Activated gamma-delta T cell treated with Interleukin-2 at 50 U/mL for 16 hours (primary cell): ENCODE measurements at regions not wholly inside any gene's neighbourhood (a gene's known extent, or its start where the extent isn't known, plus 50 kb on each side); places are given as distances from the start of the nearest gene placed in this dataset.

Source experiments
- DNase-seq: peaks from one replicate; pipeline ENCODE4 v3.0.0-alpha.2; 2020

DNA sequence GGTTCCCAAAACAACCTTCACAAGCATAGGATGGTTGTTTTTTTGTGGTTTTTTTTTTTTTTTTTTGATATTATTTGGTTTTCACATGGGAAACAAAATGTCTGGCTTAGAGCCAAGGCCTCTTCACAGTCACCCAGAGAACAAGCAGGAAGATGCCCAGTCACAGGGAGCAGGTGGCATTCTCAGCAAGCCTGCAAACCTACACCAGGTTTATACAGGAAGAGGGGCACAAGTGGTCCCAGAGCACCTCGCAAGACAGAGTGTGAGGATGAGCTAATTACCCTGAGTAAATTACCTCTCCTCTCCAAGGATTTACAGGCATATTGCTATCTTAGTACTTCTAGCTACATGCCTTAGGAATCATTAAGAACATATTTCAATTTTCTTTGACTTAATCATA is 1375.6 kb downstream of the EFNB2 start:
- no peak for DNase-seq

DNA sequence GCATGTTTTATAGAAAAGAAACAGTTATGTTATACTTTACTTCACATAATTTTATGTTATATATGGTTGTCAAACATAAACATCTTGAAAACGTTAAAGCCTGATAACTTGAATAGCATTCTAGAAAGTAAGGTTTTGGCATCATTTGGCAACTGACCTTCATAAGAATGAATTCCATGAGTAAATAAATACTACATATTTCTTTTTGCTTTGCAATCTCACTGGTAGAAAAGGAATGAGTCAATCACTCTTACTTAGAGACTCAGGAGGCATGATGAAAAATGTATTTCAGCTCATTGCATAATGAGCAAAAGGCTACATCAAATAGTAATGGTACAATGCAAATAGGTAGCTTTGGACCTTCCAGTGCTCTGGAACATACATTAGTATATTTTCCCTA is 1381.9 kb downstream of the EFNB2 start:
- DNase-seq: no peak

DNA sequence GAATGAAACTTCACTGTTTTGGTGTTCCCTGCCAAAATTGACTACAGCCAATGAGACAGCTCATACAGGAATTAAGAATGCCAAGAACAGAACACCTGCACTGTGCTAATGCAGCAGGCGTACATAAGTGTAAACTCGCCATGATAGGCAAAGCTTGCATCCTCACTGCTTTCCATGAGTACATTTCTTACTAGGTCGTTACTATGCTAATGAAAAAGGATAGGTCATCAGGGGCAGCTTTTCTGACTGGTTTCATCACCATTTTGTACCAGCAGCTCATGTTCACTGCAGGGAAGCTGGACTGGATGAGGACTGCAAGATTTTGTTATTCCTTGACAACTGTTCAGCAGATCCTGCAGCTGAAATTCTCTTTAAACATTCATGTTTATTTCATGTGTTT is 1383.8 kb downstream of the EFNB2 start:
- DNase-seq: no peak

DNA sequence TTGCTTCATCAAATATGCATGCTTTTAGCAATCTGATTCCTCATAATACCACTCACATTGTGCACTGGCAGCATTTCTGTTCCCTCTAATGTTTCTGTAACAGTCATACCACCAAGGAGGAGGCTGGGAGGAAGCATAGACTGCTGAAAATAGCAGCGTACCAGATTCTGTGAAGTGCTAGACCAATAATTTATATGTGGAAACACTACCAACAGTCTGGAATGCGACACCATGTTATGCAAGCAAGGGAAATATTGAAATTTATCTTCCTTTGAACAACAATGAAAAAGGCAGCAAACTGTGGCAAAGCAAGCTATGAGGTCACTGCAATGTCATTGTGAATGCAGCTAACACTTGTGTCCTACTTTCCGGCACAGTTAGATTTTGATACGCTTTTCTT is 1388.0 kb downstream of the EFNB2 start:
- no peak for DNase-seq

DNA sequence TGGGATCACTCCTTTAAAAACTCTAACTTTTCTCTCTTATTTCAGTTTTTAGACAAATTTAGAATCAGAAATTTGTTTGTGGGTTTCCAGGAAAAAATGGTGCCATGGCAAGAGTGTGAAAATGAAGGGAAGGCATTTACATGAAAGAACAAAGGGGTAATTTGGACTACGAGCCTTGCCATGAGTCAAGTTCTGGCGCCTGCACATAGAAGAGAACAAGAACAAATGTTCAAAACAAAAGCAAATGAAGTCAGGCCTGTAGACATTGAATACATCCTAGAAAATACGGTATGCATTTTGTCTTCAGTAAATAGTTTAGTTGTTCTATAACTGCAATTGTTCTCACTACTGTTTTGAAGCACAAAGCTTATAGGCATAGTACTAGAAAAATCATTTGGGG is 1390.5 kb downstream of the EFNB2 start:
- no peak for DNase-seq

DNA sequence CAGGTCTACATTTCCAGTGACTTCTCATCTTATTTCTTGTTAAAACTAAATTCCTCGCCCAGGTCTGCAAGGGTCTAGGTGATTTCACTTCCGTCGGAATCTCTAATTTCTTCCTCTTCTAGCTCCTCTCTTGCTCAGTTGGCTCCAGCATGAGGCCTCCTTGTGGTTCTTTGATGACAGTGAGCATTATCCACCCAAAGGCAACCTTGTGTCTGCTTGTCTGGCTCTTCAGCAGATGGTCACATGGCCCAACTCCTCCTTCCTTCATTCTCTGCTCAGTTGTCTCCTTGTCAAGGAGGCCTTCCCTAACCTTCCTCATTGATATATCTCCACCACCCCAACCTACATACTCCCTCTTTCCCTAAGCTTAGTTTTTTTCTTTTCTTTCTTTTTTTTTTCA is 1391.4 kb downstream of the EFNB2 start:
- no peak for DNase-seq

DNA sequence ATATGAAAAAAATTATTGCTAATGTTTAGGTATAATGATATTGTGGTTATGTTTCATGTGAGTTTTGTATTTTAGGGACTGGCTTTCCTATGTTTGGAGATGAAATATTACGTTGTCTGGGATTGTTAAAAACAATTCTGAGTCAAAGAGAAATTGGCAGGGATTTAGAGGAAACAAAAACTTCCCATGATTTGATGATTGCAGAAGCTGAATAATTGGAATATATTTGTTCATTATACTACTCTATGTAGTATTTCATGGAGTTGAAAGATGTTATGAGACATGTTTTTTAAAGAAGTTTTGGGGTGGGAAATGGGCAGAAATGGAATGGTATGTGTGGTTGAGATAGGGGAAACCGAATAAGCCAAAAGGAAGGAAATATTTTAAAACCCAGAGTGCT is 1392.9 kb downstream of the EFNB2 start:
- DNase-seq: no peak

DNA sequence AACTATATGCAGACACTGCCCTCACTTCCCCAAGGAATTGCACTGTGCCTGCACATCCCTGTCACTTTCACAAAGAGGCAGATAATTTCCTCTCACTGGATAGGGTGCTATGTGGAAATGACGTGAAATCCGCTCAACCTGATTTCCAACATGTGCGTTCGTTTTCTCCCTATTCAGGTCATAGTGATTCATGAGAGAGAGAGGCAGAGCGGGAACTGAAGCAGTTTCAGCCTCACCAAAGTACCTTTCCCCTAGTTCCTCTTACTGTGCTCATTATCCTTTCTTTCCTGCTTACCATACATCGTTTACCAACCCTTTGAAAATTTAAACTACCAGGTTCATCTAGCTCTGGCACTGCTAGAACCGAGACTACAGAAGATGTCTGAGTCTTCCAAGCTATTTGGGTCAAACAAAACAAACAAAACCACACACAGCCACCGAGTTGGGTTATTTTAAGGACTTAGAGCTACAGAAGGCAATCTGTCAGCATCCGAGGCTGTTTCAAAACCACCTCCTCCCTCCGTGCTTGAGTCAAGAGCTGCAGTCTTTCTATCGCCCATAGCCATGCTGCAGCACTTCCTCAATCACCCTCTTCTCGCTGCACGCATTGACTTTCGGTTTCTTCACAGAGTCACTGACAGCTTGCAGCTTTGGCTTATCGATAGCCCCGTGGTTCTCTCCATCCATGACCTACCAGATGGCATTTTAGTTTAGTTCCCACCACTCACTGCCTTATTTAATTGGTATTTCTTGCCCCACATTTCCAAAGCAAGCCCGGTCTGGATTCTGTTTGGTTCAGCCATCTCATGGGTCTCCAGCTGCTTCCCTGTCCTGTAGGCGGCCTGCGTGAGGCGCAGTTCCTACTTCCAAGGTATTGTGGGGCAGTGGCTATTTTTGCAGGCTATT is 1395.8 kb downstream of the EFNB2 start:
- peak; percentile 44 for DNase-seq

DNA sequence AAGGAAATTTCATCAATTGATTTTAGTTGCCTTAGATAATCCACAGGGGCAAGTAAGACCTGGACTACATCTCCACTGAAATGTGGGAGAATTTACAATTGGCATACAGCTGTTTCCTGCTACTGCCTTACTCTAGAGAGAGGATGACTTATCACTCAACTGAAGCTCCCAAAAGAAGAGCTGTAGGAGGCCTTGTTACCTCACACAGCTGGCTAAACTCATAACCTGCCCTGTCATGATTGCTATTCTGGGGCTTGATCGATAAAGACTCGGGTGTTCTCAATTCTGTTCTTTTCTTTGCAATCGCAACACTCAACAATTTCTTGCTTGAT is 1396.4 kb downstream of the EFNB2 start:
- no peak for DNase-seq

DNA sequence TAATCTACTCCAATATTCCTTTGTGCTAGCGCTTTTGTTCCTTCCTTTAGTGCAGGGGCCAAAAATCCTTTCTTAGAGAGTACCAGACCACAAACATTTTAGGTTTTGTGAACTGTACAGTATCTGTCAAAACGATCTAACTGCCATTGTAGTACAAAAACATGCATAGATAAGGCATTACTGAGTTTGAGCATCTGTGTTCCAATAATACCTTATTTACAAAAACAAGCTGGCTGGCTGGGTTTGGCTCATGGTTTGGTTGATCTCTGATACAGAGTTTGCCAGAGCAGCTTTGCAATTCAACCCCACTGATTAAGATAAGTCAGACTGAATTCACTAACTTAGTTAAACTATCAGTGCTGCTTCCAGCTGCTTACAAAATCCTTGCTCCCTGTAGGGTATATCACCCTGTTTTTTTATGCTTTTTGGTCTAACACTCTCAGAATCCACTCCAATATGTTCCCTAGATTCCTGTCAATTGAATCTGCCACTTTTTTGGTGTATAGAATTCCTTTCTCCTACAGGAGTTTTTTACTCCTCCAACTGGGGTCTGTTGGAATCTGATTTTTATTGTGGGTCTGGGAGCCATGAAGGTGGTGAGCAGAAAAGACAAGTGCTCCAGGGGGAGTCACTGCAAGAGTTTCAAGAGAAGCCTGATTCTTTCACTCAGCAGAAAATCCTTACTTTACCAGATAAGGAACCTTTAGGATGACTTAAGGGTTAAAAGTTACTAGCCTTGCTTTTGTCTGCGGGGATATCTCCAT is 1399.4 kb downstream of the EFNB2 start:
- DNase-seq: no peak

DNA sequence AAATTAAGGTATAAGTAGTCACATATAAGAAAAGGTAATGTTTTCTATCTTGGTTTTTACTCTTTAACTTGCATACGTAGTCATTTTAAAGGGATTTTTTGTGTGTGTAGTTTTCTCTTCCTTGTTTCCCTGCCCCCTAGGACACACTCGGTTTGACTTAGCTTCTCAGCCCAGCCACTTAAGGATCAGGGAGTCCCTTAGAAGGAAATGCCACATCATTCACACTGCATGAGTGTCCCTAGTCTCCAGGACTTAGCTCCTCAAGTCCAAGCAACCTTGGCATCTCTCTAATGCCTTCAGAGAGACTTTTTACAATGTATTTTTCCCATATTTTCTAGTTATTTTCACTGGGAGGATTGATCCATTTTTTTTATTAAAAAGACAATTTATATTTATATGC is 1407.7 kb downstream of the EFNB2 start:
- DNase-seq: no peak

DNA sequence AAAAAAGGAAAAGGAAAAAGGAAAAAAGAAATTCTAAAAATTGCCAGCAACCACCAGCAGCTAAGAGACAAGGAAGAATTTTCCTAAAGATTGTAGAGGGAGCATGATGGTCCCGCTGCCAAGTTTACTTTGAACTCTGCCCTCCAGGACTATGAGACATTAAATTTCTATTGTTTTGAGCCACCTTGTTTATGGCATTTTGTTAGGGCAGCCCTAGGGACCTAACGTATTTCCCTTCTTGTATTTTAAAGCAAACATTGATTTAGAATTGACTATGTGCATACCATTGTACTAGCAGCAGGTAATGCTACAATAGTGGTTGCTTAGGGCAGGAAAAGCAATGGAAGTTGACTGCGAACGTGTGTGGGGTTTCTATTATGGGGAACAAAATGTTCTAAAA is 1414.2 kb downstream of the EFNB2 start:
- no peak for DNase-seq

DNA sequence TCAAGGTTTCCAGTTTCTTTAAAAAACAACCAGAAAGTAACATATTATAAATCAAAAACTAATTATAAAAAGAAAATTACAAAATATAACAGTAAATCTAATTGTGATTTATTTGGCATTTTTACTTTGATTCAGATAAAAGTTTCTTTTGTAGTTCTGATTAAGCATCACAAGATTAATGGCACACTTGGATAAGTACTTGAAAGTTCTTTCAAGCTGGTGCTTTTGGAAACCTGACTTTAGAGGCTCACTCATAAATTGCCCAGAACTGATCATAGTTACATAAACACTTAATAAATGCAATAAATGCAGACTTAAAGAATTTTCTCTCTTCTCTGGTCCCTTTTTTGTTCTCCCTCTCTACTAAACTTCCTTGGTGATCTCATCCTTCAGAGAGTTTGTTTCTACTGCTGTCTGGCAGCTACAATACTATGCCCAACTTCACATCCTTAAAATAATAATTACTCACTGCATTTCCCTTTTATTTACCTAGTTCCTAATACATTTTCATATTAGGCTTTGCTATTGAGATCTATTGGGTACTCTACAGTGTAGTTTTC is 1417.0 kb downstream of the EFNB2 start:
- DNase-seq: no peak

DNA sequence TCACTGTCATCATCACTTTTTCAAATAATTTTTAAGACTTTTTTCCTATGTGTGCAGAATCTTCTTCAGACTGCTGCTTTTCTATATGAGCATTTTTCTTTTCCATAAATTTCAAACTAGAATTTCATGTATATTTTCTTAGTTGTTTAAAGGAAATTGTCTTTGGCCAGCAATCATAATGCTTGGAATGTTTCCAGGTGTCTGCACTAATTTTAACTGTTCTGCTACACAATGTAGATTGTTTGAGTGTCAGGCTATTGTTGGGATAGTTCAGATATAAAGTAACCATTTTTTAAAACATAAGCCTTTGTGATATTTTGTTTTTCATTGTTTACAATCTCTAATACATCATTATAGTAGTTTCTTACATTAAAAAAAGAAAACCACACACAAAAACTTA is 1418.5 kb downstream of the EFNB2 start:
- DNase-seq: no peak

DNA sequence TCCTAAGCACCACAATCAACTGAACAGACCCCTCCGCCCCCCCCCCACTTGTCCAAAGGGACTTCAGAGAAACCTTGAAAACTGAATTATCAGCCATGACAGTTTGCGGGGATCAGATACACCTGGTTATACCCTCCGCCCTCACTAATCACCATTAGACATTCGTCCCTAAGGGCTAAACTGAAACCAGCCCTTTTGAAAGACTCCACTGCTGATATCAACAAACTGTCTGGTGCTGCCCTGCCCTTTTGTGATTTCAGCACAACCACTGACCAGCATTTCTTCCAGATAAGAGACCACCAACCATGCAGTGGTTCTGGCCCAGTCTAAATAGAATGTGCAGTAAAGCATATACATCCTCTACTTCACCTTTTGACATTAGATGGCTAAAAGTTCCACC is 1422.9 kb downstream of the EFNB2 start:
- no peak for DNase-seq

DNA sequence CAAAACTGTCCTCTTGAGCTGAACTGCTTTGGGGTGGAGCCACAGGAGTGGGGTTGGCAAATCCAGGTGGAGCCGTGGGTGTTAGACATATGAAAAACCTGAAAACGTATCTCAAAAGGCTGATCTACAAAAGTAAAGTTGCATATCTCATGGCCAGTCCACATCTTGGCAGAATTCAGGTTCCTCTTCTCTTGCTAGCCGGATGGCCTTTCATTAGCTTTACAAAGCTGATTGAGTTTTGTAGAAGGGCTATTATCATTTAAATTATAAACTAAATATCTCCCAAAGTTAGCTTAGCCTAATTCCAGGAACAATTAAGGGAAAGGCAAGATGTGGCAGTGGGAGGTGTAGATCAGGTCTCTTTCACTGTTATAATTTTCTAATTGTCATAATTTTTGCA is 1427.7 kb downstream of the EFNB2 start:
- no peak for DNase-seq

DNA sequence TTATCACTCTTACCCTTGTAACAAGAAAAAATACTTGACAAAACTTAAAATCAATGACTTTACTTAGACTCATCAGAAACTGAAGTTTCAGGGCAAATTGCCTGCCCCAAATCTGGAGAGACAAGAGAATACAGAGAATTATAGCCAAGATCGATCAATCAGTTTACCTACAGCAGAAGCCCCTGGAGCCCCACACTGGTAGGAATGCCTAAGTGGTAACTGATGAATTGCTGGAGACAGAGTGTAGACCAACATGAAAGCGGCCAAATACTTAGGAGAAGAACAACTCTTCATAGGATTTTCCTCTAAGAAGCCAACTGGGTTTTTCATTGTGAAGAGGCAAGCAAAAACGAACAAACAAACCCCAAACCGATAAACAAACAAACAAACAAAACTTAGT is 1430.0 kb downstream of the EFNB2 start:
- DNase-seq: no peak

DNA sequence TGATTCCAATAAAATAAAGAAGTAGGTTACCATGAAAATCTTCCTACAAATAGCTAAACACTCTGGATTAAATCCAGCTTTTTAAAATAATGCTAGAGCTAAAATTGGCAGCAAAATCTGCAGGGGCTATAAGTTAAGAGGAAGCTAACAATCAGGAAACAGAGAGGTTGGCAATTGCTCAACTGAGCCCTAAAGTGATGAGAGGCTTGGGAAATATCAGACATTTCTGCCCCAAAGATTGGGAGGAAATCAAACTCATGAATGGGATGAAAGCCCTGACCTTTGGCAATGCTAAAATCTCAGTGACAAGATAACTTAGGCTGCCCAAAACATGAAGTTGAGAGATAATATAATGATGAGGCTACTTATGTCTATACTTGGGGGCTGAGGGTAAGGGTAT is 1437.9 kb downstream of the EFNB2 start:
- no peak for DNase-seq

DNA sequence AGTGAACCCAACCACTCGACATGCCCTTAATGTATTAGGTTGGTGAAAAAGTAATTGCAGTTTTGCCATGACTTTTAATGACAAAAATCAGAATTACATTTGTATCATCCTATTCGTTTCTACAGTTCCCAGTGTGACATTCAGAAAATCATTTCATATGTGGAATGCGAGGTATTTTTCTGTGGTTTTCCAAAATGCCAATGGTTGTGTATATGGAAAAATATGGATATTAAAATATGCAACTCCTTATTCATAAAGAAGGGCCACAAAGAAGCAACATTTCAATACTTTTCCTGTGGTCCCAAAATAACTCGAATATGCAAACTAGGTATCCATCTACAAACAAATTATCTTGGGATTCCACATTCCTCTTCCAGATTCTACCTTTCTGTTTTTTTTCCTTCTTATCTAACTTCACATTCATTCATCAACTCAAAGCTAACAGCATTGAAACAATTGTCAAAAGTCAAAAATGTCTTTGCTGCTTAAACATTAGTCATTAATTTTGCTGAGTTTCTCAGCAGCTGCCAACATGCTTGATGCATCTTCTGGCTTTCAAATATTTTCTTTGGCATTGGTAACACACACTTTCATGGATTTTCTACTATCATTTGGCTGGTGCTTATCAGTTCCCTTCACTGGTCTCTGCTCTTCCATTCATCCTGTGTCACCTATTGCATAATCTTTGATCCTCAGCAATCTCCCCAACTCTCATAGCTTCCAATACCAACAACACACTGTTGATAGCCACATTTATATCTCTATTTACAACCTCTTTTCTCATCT is 1445.4 kb downstream of the EFNB2 start:
- DNase-seq: no peak

DNA sequence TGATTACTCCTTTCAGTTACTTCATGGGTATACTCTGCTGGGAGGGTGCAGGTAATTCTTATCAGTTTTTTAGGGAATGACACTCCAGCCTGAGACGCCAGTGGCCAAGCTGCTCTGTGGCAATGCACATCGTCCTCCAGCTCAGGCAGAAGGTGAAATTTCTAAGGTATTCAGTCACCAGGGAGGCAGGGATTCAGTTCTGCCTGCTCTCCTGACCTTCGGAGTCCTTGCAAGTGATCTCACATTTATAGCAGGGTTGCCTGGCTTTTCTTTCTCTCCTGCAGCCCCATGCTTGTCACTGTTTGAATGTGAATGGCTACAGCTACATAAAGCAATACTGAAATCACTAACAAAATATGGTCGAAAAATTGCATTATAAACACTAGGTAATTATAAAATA is 1447.5 kb downstream of the EFNB2 start:
- DNase-seq: no peak

DNA sequence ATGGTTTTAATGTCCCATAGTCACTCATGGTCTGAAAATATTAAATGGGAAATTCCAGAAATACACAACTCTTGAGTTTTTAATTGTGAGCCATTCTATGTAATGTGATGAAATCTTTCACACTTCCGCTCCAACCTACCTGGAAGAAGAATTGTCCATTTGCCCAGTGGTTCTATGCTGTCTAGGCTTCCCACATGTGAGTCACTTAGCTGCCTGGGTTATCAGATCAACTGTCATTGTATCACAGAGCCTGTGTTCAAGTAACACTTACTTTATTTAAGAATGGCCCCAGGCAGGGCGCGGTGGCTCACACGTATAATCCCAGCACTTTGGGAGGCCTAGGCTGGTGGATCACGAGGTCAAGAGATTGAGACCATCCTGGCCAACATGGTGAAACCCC is 1450.5 kb downstream of the EFNB2 start:
- no peak for DNase-seq

DNA sequence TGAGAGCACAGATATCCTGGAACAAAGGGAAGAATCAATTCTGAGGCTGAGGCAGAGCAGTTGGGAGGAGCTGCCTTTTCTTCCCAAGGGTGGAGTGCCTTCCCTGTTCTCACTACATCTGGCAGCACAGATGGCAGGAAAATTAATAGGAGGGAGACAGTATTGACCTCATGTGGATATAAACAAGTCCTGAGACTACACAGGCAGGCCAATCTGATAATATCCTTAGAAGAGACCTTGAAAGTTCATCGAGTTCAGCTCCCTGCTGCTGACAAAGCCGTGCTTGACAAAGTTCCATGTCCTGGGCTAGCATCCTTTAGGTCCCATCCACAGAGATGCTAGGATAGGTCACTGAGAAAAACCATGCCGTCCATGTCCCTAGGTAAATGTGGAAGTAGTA is 1451.5 kb downstream of the EFNB2 start:
- DNase-seq: no peak

DNA sequence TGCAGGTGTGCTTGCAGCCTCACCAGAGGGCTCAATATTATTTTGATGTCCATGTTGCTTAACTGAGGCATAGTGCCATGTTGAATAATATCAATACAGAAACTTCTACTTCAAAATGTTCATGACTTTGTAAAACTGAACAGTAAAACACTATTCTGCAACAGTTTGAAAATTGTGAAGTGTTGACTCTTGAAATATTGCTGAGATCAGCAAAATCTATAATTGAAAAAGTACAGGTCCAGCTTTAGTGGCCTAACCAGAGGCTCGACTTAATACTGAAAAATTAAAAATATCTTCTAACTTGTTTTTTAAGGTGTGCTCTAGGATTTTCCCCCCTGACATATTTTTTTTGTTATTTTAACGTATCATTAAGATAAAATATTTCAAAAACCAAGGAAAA is 1460.7 kb downstream of the EFNB2 start:
- DNase-seq: no peak
